Esophagus muscularis mucosa (tissue), 4 donors: ENCODE measurements at regions not wholly inside any gene's neighbourhood (a gene's known extent, or its start where the extent isn't known, plus 50 kb on each side); places are given as distances from the start of the nearest gene placed in this dataset.

Experiments used
- DNase-seq: peaks from one replicate; pipeline ENCODE4 v3.0.0-alpha.2; 2017; ENCODE audit errors: extremely low spot score
- H3K27ac ChIP-seq, 4 donors: fragments of 200-600 bp; sonication (generic); replicated peaks in 1 of 4; 1 replicate in 3 of 4; 2 replicates in 1 of 4; pipeline ENCODE4 v1.5.1; 2016 to 2019; ENCODE audit warnings: mild to moderate bottlenecking in 1 of 4
- H3K27me3 ChIP-seq, 4 donors: fragments of 200-600 bp; sonication (generic); one replicate each; pipeline versions ENCODE4 v1.5.1 to v1.6.0; 2016 to 2019
- H3K36me3 ChIP-seq, 4 donors: fragments of 200-600 bp; sonication (generic); one replicate each; pipeline ENCODE4 v1.5.1; 2016 to 2019
- H3K4me1 ChIP-seq, 4 donors: fragments of 200-600 bp; sonication (generic); one replicate each; pipeline ENCODE4 v1.5.1; 2016 to 2019
- H3K4me3 ChIP-seq, 4 donors: fragments of 200-600 bp; sonication (generic); 1 replicate in 2 of 4; 2 replicates in 2 of 4; pipeline ENCODE4 v1.5.1; 2016 to 2019; ENCODE audit warnings: mild to moderate bottlenecking in 4 of 4, moderate library complexity in 1 of 4
- H3K9me3 ChIP-seq, 4 donors: fragments of 200-600 bp; sonication (generic); 1 replicate in 3 of 4; 2 replicates in 1 of 4; pipeline ENCODE4 v1.5.1; 2016 to 2019
- CTCF ChIP-seq, 3 experiments: fragments of 200-600 bp in 2 of 3; fragments of 450-650 bp in 1 of 3; sonication (generic) in 2 of 3; IDR thresholded peaks; one replicate each; pipeline ENCODE4 v1.5.1; 2017 to 2019; ENCODE audit warnings: antibody characterized with exemption in 3 of 3, mild to moderate bottlenecking in 2 of 3, moderate library complexity in 1 of 3
- EP300 ChIP-seq: sonication (generic); formaldehyde crosslinking; IDR thresholded peaks from one replicate; pipeline ENCODE4 v1.6.1; 2017; ENCODE audit warnings: antibody characterized with exemption
- POLR2A ChIP-seq: fragments of 450-650 bp; IDR thresholded peaks from one replicate; pipeline ENCODE4 v1.6.1; 2017; ENCODE audit warnings: antibody characterized with exemption, moderate library complexity, mild to moderate bottlenecking, low read depth
- POLR2AphosphoS5 ChIP-seq, 2 donors: sonication (generic); formaldehyde crosslinking; IDR thresholded peaks; one replicate each; pipeline ENCODE4 v1.6.1; 2017; ENCODE audit warnings: antibody characterized with exemption in 2 of 2
- WGBS: methylation state at CpG from one replicate; pipeline ENCODE4 v1.1.5; 2018; 5-methylcytosine and 5-hydroxymethylcytosine counted together
- intact Hi-C: fragments of 100-400 bp; cut with DNase I; formaldehyde crosslinking; loops from one replicate; pipeline ENCODE4 v1.15.1; 2023

GRCh38 chr9:75448281-75448680 lies 360.0 kb downstream of the OSTF1 start:
- H3K4me1 ChIP-seq: peaks cover 4 to 43% (median 23%) of the 10 kb centered on the region in 4 donors
- H3K27ac ChIP-seq: peak overlapping the region in 3 of 4 donors; percentile 24 to 63 (median 37)

GRCh38 chr9:75448955-75449354 lies 360.6 kb downstream of the OSTF1 start:
- no peaks in the 10 kb centered on the region for H3K36me3 ChIP-seq
- H3K27ac ChIP-seq: peak overlapping the region in 1 of 4 donors; percentile 63
- TF ChIP-seq POLR2AphosphoS5 (IDR thresholded peaks at IDR 0.05): no peak
- no peak for TF ChIP-seq POLR2A
- no peak for TF ChIP-seq CTCF (IDR thresholded peaks at IDR 0.05)
- no peak for TF ChIP-seq EP300
- peaks cover 4 to 43% (median 25%) of the 10 kb centered on the region in 4 donors for H3K4me1 ChIP-seq
- WGBS: 91% methylated on average over 2 of the region's 2 CpGs
- intact Hi-C loops: no loop called here
- H3K4me3 ChIP-seq: no peak overlapping the region
- DNase-seq: no peak
- H3K9me3 ChIP-seq: no peaks in the 10 kb centered on the region
- H3K27me3 ChIP-seq: no peaks in the 10 kb centered on the region

More at GRCh38 chr9:75448281-75448680, 360.0 kb downstream of the OSTF1 start:
- intact Hi-C loops: no loop called here
- TF ChIP-seq CTCF (IDR thresholded peaks at IDR 0.05) (no peak), POLR2AphosphoS5 (IDR thresholded peaks at IDR 0.05) (no peak), POLR2A (no peak), EP300 (no peak)
- no peaks in the 10 kb centered on the region for H3K36me3 ChIP-seq
- no peaks in the 10 kb centered on the region for H3K27me3 ChIP-seq
- no peaks in the 10 kb centered on the region for H3K9me3 ChIP-seq
- WGBS: 72% methylated on average over 2 of the region's 2 CpGs
- no peak for DNase-seq
- H3K4me3 ChIP-seq: no peak overlapping the region

- Histone ChIP-seq H3K4me3 (no peak overlapping the region), H3K9me3 (no peaks in the 10 kb centered on the region), H3K36me3 (no peaks in the 10 kb centered on the region), H3K27ac (peak overlapping the region in 1 of 4 donors; percentile 36), H3K4me1 (peaks cover 7 to 38% (median 25%) of the 10 kb centered on the region in 4 donors), H3K27me3 (no peaks in the 10 kb centered on the region)
- 46% methylated on average over 4 of the region's 4 CpGs for WGBS
- DNase-seq: no peak
- TF ChIP-seq POLR2AphosphoS5 (IDR thresholded peaks at IDR 0.05): no peak
- TF ChIP-seq POLR2A: no peak
- TF ChIP-seq CTCF (IDR thresholded peaks at IDR 0.05): no peak
- TF ChIP-seq EP300: no peak
- intact Hi-C loops: no loop called here
These were observed 362.7 kb downstream of the OSTF1 start for GRCh38 chr9:75451045-75451444.

GRCh38 chr9:75451505-75451904 lies 363.2 kb downstream of the OSTF1 start:
- Histone ChIP-seq H3K4me1 (peaks cover 7 to 38% (median 26%) of the 10 kb centered on the region in 4 donors), H3K27ac (peak overlapping the region in 1 of 4 donors; percentile 36), H3K4me3 (no peak overlapping the region), H3K9me3 (no peaks in the 10 kb centered on the region), H3K36me3 (no peaks in the 10 kb centered on the region), H3K27me3 (no peaks in the 10 kb centered on the region)
- intact Hi-C loops: no loop called here
- TF ChIP-seq EP300 (no peak), POLR2AphosphoS5 (IDR thresholded peaks at IDR 0.05) (no peak), CTCF (IDR thresholded peaks at IDR 0.05) (no peak), POLR2A (no peak)
- DNase-seq: no peak

GRCh38 chr9:75452512-75452911 lies 364.2 kb downstream of the OSTF1 start:
- no peaks in the 10 kb centered on the region for H3K27me3 ChIP-seq
- no peak for DNase-seq
- intact Hi-C loops: no loop called here
- H3K27ac ChIP-seq: peak overlapping the region in 2 of 4 donors; percentile 13 to 33
- H3K4me3 ChIP-seq: no peak overlapping the region
- peaks cover 7 to 38% (median 26%) of the 10 kb centered on the region in 4 donors for H3K4me1 ChIP-seq
- H3K36me3 ChIP-seq: no peaks in the 10 kb centered on the region
- 61% methylated on average over 2 of the region's 2 CpGs for WGBS
- TF ChIP-seq CTCF (IDR thresholded peaks at IDR 0.05): no peak
- H3K9me3 ChIP-seq: no peaks in the 10 kb centered on the region
